ENCODE measurements at regions not wholly inside any gene's neighbourhood (a gene's known extent, or its start where the extent isn't known, plus 50 kb on each side); places are given as distances from the start of the nearest gene placed in this dataset.

- in situ Hi-C loops (cut with MboI; ENCODE audit: low sequenced_read_pairs) = no loop called here
Observed at GRCh38 chr12:60119327-60119726, 523.5 kb downstream of the SLC16A7 start.

DNA sequence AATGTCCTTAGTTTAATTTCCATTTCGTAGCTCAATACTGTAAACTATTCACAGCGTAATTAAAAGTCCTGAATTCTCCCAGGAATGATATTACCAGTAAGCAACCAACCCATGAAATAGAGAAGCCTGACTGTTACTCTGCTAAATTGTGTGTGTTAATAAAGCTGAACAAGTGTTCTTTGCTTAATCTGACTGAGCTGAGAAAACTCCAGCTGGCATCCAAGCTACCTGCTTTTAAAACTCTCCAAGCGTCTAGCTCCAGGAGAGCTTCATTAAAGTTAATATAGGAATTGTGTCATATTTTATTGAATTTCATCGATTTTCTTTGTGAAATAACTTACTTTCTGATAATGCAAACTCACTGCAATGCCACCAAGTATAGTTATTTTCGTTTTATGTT, 524.4 kb downstream of the SLC16A7 start:
- in situ Hi-C loops (cut with MboI; ENCODE audit: low sequenced_read_pairs) = no loop called here

DNA sequence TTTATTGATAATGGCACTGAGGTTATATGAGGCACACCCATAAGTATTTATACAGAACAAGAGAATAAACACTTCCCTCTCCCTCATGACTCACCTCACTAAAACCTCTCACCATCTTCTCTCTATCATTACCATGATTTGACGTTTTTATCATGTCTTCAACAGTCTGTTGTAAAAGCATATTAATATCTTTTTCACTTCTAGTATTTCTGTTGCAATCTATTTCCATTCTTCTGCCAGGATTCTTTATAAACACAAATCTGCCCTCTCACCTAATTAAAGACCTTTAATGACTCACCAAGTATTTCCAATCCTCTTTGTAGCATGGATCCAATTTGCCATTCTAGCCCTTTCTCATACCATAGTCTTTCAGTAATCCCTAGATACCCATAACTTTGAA, 527.7 kb downstream of the SLC16A7 start:
- in situ Hi-C loops (cut with MboI; ENCODE audit: low sequenced_read_pairs) = no loop called here

- in situ Hi-C loops (cut with MboI; ENCODE audit: low sequenced_read_pairs) = no loop called here
Observed at GRCh38 chr12:60137513-60137912, 541.7 kb downstream of the SLC16A7 start.

DNA sequence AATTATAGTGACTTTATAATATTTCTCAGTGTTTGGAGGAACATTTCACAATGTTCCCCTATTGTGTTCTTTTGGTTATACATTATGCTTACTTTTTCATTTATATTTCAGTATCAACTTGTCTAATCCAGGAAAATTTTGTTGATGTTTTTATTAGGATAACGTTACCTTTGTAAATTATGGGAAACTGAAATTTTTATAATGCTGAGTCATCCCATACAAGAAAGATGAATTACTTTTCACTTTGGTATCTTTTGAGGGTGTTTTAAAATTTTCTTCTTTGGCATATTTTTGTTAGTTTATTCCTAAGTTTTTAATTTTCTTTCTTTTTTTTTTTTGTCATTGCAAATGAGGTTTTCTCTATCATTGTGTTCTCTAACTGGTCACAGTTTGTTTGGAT, 542.7 kb downstream of the SLC16A7 start:
- in situ Hi-C loops (cut with MboI; ENCODE audit: low sequenced_read_pairs) = no loop called here

- in situ Hi-C loops (cut with MboI; ENCODE audit: low sequenced_read_pairs) = no loop called here
Observed at GRCh38 chr12:60144395-60144794, 548.6 kb downstream of the SLC16A7 start.

DNA sequence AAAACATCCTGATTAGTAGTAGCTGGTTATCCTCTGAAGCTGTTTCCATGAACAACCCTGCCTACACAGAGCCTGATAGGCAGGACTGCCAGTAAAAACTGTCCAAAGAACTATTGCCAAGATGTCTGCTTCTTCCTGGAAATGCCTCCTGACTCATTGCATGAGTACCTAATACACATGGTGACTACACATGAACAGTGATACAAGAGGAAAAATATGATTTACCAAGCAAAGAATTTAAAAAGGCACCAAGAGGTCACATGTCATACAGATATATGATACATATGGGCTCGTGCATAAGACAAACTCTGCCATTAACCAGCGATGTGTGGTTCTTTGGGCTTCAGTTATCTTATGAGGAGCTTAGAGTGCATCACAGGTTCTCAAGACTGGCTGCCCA, 552.3 kb downstream of the SLC16A7 start:
- in situ Hi-C loops (cut with MboI; ENCODE audit: low sequenced_read_pairs) = no loop called here

- in situ Hi-C loops (cut with MboI; ENCODE audit: low sequenced_read_pairs) = no loop called here
Observed at GRCh38 chr12:60148831-60149230, 553.0 kb downstream of the SLC16A7 start.

DNA sequence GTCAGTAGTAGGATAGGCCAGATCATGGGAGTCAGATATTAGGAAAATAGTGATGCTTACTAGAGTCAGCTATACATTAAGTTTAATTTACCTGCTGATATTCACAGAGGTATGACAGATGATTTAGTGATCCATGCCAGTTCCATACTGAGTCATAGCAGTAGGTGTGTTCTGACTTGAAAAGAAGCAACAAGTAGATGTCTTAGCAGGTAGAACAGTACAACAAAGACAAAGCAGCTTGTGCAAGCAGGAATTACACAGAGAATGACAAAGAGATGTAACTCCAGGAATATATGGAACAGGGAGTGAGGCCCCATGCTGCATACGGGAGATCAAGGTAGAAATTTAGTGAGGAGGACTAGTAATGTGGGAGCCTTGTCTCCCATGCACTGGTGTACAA, 556.9 kb downstream of the SLC16A7 start:
- in situ Hi-C loops (cut with MboI; ENCODE audit: low sequenced_read_pairs) = no loop called here

DNA sequence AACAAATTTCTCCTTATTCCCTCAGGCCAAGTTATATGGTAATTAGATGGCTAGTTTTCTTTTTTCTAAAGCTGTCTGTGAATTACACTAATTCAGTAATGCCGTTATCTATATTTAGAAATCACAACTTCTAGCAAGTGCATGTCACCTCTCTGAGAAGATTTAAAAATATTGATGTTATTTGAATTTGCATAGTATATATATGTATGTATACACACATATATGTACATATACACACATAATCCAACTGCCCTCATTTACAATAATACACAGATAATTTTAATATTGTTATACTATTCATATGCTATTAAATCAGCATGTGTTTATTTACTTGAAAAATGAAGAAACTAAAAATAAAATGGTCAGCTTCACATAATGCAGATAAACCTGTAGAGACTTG, 563.9 kb downstream of the SLC16A7 start:
- in situ Hi-C loops (cut with MboI; ENCODE audit: low sequenced_read_pairs) = no loop called here

DNA sequence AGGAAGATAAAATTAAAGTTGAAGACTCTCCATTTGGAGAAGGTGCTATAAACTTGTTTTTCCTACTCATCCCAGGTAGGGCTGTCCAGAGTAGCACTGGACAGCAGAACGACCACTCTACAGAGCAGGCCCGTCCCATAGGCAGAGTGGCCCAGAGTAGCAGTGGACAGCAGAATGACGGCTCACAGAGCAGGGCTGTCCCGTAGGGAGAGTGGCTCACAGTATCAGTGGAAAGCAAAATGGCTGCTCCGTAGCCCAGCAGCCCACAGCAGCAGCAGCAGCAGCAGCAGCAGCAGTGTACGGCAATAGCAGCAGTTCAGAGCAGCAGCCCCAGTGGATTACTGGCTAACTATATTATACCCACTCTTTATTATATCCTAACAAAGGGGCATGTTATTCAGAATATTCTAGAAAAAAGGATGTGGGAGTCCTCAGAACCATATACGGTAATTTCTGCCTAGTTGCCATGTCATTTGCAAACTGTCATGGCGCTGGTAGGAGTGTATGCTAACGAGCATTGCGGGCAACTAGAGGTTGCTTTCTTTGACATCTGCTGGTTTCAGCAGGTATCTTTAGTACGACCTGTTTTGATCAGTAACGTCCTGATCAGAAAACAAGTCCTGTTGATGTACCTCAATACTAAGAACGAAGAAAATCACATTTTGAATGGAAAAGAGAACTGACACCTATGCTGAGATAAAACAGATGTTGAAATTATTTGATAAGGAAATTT, 567.3 kb downstream of the SLC16A7 start:
- in situ Hi-C loops (cut with MboI; ENCODE audit: low sequenced_read_pairs) = no loop called here

GRCh38 chr12:60165781-60166180, 570.0 kb downstream of the SLC16A7 start:
- in situ Hi-C loops (cut with MboI; ENCODE audit: low sequenced_read_pairs) = no loop called here

- in situ Hi-C loops (cut with MboI; ENCODE audit: low sequenced_read_pairs) = no loop called here
Observed at GRCh38 chr12:60168441-60168840, 572.6 kb downstream of the SLC16A7 start.

- in situ Hi-C loops (cut with MboI; ENCODE audit: low sequenced_read_pairs) = no loop called here
Observed at GRCh38 chr12:60169904-60170303, 574.1 kb downstream of the SLC16A7 start.

GRCh38 chr12:60172266-60173211, 576.7 kb downstream of the SLC16A7 start:
- in situ Hi-C loops (cut with MboI; ENCODE audit: low sequenced_read_pairs) = no loop called here

GRCh38 chr12:60173224-60174170, 577.7 kb downstream of the SLC16A7 start:
- in situ Hi-C loops (cut with MboI; ENCODE audit: low sequenced_read_pairs) = no loop called here

DNA sequence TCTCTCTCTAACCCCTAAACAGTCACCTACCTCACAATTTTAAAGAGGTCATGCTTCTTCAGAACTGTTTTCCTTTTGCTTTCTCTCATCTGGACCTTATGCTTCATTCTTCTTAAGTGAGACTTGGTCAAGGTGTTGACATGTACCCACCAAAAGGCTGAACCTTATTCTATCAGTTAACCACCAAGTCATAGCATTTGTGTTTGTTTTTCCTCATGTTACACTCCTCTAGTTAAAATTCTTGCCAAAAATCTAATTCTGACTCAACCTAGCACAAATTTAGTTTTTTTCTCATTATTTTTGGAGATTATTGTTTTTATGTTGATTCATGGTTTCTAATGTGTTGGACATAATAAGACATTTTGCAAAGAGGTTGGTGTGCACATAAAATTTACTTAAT, 578.6 kb downstream of the SLC16A7 start:
- in situ Hi-C loops (cut with MboI; ENCODE audit: low sequenced_read_pairs) = no loop called here

GRCh38 chr12:60174941-60175340, 579.1 kb downstream of the SLC16A7 start:
- in situ Hi-C loops (cut with MboI; ENCODE audit: low sequenced_read_pairs) = no loop called here

DNA sequence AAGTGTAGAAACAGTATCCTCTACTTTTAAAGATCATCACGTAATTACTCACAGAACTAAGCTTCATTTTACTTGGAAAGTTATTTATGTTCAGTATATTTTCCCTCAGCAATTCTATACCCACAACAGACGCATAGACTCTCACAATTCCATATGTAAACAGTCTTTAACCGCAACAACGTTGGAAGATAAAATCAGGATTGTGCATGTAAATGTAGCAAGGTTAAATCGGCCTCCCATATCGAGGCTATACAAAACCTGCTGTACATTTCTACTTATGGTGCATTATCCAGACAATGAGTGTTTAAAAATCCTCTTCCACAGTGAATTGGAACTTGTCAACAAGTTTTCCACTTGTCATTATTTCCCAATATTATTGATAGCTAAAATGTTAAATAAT, 581.1 kb downstream of the SLC16A7 start:
- in situ Hi-C loops (cut with MboI; ENCODE audit: low sequenced_read_pairs) = no loop called here

- in situ Hi-C loops (cut with MboI; ENCODE audit: low sequenced_read_pairs) = no loop called here
Observed at GRCh38 chr12:60180298-60180697, 584.5 kb downstream of the SLC16A7 start.

DNA sequence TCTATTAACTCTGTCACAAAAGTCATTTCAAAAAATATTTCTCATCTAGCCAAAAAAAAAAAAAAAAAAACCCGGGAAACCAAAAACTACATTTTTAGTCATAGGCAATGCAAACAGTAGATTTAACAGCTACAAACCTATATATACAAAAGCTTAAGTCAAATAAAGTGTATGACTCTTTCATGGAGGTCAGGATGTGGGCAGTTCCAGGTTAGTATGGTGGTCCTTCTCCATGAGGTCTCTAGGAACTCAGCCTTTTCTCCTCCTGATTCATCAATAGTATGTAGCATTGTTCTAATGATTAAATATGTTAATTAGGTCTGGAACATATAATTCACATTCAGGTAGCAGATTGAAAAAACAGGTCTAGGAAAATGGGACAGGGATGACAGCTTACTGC, 586.5 kb downstream of the SLC16A7 start:
- in situ Hi-C loops (cut with MboI; ENCODE audit: low sequenced_read_pairs) = no loop called here

All from HL-60/S4 treated with phorbol 12-myristate 13-acetate at 8.2 ng/mL for 4 days and 3 days (cell line).